Keratinocyte (primary cell): ENCODE measurements at regions not wholly inside any gene's neighbourhood (a gene's known extent, or its start where the extent isn't known, plus 50 kb on each side); places are given as distances from the start of the nearest gene placed in this dataset.

Experiments
- DNase-seq: peaks from one replicate; pipeline ENCODE4 v3.0.0-alpha.2; 2011; ENCODE audit warnings: low read depth, missing footprints, low spot score
- FAIRE-seq: peaks from 2 replicates; lab custom pipeline; 2011; peaks lifted over from hg19 to GRCh38; lab: Jason Lieb, UNC
- H2AFZ ChIP-seq: 2 replicates; pipeline ENCODE4 v1.6.0; 2012; ENCODE audit warnings: low read length, control low read depth, inconsistent platforms; ENCODE audit not compliant: control insufficient read depth
- H3K27ac ChIP-seq: 2 replicates; pipeline ENCODE4 v1.5.1; 2011; ENCODE audit warnings: low read length; ENCODE audit not compliant: control insufficient read depth, insufficient read depth
- H3K27me3 ChIP-seq: 3 replicates; pipeline ENCODE4 v1.6.0; 2011; ENCODE audit warnings: low read length; ENCODE audit not compliant: control insufficient read depth, insufficient read depth; ENCODE audit errors: extremely low read depth
- H3K36me3 ChIP-seq, 2 experiments: 2 replicates in 1 of 2; 3 replicates in 1 of 2; pipeline ENCODE4 v1.5.1; 2011; ENCODE audit warnings: low read length in 2 of 2, mild to moderate bottlenecking in 1 of 2; ENCODE audit not compliant: control insufficient read depth in 2 of 2, insufficient read depth in 2 of 2; ENCODE audit errors: extremely low read depth in 1 of 2
- H3K4me1 ChIP-seq: 3 replicates; pipeline ENCODE4 v1.5.1; 2011; ENCODE audit warnings: low read length; ENCODE audit not compliant: control insufficient read depth, insufficient read depth; ENCODE audit errors: extremely low read depth
- H3K4me2 ChIP-seq: 3 replicates; pipeline ENCODE4 v1.6.0; 2011; ENCODE audit warnings: low read depth, low read length; ENCODE audit not compliant: control insufficient read depth, insufficient read depth; ENCODE audit errors: extremely low read depth
- H3K4me3 ChIP-seq, 3 experiments: fragments of 200-600 bp in 1 of 3; sonication (generic) in 1 of 3; 2 replicates in 2 of 3; 3 replicates in 1 of 3; pipeline ENCODE4 v1.5.1; 2011 to 2016; ENCODE audit warnings: low read length in 3 of 3, mild to moderate bottlenecking in 3 of 3, control low read depth in 2 of 3, inconsistent platforms in 1 of 3, low read depth in 1 of 3, mixed read lengths in 1 of 3, mixed run types in 1 of 3, moderate library complexity in 1 of 3; ENCODE audit not compliant: control insufficient read depth in 2 of 3, insufficient read depth in 2 of 3; ENCODE audit errors: extremely low read depth in 1 of 3
- H3K79me2 ChIP-seq: 2 replicates; pipeline ENCODE4 v1.6.0; 2012; ENCODE audit warnings: low read length; ENCODE audit not compliant: control insufficient read depth, insufficient read depth
- H3K9ac ChIP-seq: 3 replicates; pipeline ENCODE4 v1.6.0; 2011; ENCODE audit warnings: low read length; ENCODE audit not compliant: control insufficient read depth, insufficient read depth; ENCODE audit errors: extremely low read depth
- H3K9me1 ChIP-seq: 3 replicates; pipeline ENCODE4 v1.6.0; 2011; ENCODE audit warnings: low read length; ENCODE audit not compliant: control insufficient read depth, insufficient read depth; ENCODE audit errors: extremely low read depth
- H3K9me3 ChIP-seq: 2 replicates; pipeline ENCODE4 v1.5.1; 2012; ENCODE audit warnings: low read depth, low read length; ENCODE audit not compliant: control insufficient read depth
- H4K20me1 ChIP-seq: 3 replicates; pipeline ENCODE4 v1.6.0; 2011; ENCODE audit warnings: low read length; ENCODE audit not compliant: control insufficient read depth, insufficient read depth; ENCODE audit errors: extremely low read depth
- EZH2 ChIP-seq: IDR thresholded peaks from one replicate; pipeline ENCODE4 v1.6.1; 2012; ENCODE audit warnings: inconsistent platforms, mild to moderate bottlenecking, low read length, moderate library complexity
- dilution Hi-C: fragments of 300-500 bp; cut with MboI; formaldehyde crosslinking; loops from one replicate; pipeline ENCODE4 v1.7.0; 2020; ENCODE audit warnings: low sequenced_read_pairs; ENCODE audit not compliant: extremely low pct_ligation_motif_present
- TF ChIP-seq, protein P1 (sequence below), 3 experiments: IDR thresholded peaks in 1 of 3; conservative IDR thresholded peaks in 1 of 3; optimal IDR thresholded peaks in 1 of 3; 2 replicates in 2 of 3; 3 replicates in 1 of 3; pipeline versions ENCODE3 to v1.5.1; 2011; ENCODE audit warnings: low read length in 3 of 3, mild to moderate bottlenecking in 3 of 3, moderate library complexity in 2 of 3, control low read depth in 1 of 3, inconsistent platforms in 1 of 3; ENCODE audit not compliant: insufficient read depth in 2 of 3; ENCODE audit errors: extremely low read depth in 1 of 3

DNA sequence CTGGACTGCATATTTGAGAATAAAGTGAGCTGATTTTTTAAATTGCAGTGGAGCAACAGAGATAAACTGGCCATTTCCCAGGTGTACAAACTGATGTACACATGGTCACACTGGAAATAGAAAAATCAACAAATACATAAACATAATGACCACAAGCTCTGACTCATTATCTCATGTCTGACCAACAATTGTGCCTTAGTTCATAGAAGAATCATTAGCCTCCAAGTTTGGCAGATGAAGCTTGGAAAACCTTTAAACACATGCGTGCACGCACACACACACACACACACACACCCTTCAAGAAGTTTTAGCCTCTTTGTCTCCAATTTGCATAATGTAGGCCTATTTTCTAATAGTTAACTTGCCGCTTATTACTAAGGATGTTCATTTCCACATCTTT is 308.9 kb upstream of the POM121L12 start:
- dilution Hi-C loops, result no loop called here
- no peak for DNase-seq

DNA sequence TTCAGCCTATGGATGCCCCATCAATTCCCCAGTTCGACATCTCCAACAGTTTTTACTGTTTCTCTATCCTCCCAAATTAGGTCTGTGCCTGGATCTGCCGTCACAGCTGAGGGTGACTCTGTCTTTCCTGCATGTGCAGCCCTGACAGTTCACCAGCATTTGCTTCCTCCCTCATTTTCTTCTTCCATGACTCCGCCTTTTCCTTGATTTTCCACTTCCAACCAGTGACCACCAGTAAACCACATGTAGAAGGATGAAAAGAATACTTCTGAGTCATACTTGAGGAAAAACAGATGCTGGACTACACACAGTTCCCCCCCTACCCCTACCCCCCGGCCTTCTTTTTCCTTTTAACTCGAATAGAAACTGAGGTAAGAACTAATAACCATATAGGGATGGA is 311.8 kb upstream of the POM121L12 start:
- no peak overlapping the region for H2AFZ ChIP-seq
- H3K79me2 ChIP-seq, result no peaks in the 10 kb centered on the region
- H4K20me1 ChIP-seq, result no peaks in the 10 kb centered on the region
- H3K27ac ChIP-seq, result no peak overlapping the region
- H3K27me3 ChIP-seq, result no peaks in the 10 kb centered on the region
- H3K9ac ChIP-seq, result no peak overlapping the region
- dilution Hi-C loops, result no loop called here
- no peak overlapping the region for H3K4me2 ChIP-seq
- no peak overlapping the region for H3K4me3 ChIP-seq
- FAIRE-seq, result no peak
- H3K4me1 ChIP-seq, result no peaks in the 10 kb centered on the region
- DNase-seq, result no peak
- H3K9me1 ChIP-seq, result no peaks in the 10 kb centered on the region
- H3K36me3 ChIP-seq, result no peaks in the 10 kb centered on the region
- H3K9me3 ChIP-seq, result no peaks in the 10 kb centered on the region
- TF ChIP-seq, protein P1, sequence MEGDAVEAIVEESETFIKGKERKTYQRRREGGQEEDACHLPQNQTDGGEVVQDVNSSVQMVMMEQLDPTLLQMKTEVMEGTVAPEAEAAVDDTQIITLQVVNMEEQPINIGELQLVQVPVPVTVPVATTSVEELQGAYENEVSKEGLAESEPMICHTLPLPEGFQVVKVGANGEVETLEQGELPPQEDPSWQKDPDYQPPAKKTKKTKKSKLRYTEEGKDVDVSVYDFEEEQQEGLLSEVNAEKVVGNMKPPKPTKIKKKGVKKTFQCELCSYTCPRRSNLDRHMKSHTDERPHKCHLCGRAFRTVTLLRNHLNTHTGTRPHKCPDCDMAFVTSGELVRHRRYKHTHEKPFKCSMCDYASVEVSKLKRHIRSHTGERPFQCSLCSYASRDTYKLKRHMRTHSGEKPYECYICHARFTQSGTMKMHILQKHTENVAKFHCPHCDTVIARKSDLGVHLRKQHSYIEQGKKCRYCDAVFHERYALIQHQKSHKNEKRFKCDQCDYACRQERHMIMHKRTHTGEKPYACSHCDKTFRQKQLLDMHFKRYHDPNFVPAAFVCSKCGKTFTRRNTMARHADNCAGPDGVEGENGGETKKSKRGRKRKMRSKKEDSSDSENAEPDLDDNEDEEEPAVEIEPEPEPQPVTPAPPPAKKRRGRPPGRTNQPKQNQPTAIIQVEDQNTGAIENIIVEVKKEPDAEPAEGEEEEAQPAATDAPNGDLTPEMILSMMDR (optimal IDR thresholded peaks at IDR 0.05 in 1 of 3, IDR thresholded peaks at IDR 0.05 in 1 of 3, conservative IDR thresholded peaks at IDR 0.05 in 1 of 3; ENCODE audit: extremely low read depth in 1 of 3, insufficient read depth in 2 of 3, low read length in 3 of 3), result no peak
- no peak for TF ChIP-seq EZH2

More for the DNA sequence above, 308.9 kb upstream of the POM121L12 start:
- no peak for FAIRE-seq
- H3K36me3 ChIP-seq, result no peaks in the 10 kb centered on the region
- no peaks in the 10 kb centered on the region for H3K9me1 ChIP-seq
- no peak overlapping the region for H3K9ac ChIP-seq
- no peak overlapping the region for H3K27ac ChIP-seq
- no peaks in the 10 kb centered on the region for H4K20me1 ChIP-seq
- no peaks in the 10 kb centered on the region for H3K27me3 ChIP-seq
- H3K4me2 ChIP-seq, result no peak overlapping the region
- no peaks in the 10 kb centered on the region for H3K4me1 ChIP-seq
- no peak overlapping the region for H3K4me3 ChIP-seq
- no peak for TF ChIP-seq EZH2
- TF ChIP-seq, protein P1 (optimal IDR thresholded peaks at IDR 0.05 in 1 of 3, IDR thresholded peaks at IDR 0.05 in 1 of 3, conservative IDR thresholded peaks at IDR 0.05 in 1 of 3; ENCODE audit: extremely low read depth in 1 of 3, insufficient read depth in 2 of 3, low read length in 3 of 3), result no peak
- H3K9me3 ChIP-seq, result no peaks in the 10 kb centered on the region
- no peak overlapping the region for H2AFZ ChIP-seq
- H3K79me2 ChIP-seq, result no peaks in the 10 kb centered on the region
